ACC112 (cell line): ENCODE measurements at regions not wholly inside any gene's neighbourhood (a gene's known extent, or its start where the extent isn't known, plus 50 kb on each side); places are given as distances from the start of the nearest gene placed in this dataset.

ENCODE experiments used
- H2AFZ ChIP-seq: fragments of 200-600 bp; sonication (generic); one replicate; pipeline ENCODE4 v1.6.0; 2017; ENCODE audit warnings: antibody characterized with exemption, low read length; ENCODE audit not compliant: unreplicated experiment
- H3K27ac ChIP-seq: fragments of 200-600 bp; sonication (generic); 2 replicates; pipeline ENCODE4 v1.5.1; 2014; ENCODE audit warnings: low read depth, mild to moderate bottlenecking, antibody characterized with exemption, low read length, moderate library complexity
- H3K27me3 ChIP-seq: fragments of 200-600 bp; sonication (generic); 2 replicates; pipeline ENCODE4 v1.6.1; 2014; ENCODE audit warnings: mild to moderate bottlenecking, antibody characterized with exemption, low read length, moderate library complexity, mixed read lengths; ENCODE audit not compliant: insufficient read depth
- H3K36me3 ChIP-seq: fragments of 200-600 bp; sonication (generic); 2 replicates; pipeline ENCODE4 v1.6.1; 2016; ENCODE audit warnings: mild to moderate bottlenecking, antibody characterized with exemption, low read length, moderate library complexity, mixed read lengths; ENCODE audit not compliant: insufficient read depth
- H3K4me1 ChIP-seq: fragments of 200-600 bp; sonication (generic); one replicate; pipeline ENCODE4 v1.6.1; 2016; ENCODE audit warnings: low read length, mixed read lengths; ENCODE audit not compliant: insufficient read depth, unreplicated experiment, control insufficient read depth
- H3K4me3 ChIP-seq: fragments of 200-600 bp; sonication (generic); 2 replicates; pipeline ENCODE4 v1.5.1; 2014; ENCODE audit warnings: mild to moderate bottlenecking, low read depth, low read length
- H3K79me2 ChIP-seq: fragments of 200-600 bp; sonication (generic); one replicate; pipeline ENCODE4 v1.6.0; 2016; ENCODE audit warnings: low read length; ENCODE audit not compliant: control insufficient read depth, unreplicated experiment, insufficient read depth

DNA sequence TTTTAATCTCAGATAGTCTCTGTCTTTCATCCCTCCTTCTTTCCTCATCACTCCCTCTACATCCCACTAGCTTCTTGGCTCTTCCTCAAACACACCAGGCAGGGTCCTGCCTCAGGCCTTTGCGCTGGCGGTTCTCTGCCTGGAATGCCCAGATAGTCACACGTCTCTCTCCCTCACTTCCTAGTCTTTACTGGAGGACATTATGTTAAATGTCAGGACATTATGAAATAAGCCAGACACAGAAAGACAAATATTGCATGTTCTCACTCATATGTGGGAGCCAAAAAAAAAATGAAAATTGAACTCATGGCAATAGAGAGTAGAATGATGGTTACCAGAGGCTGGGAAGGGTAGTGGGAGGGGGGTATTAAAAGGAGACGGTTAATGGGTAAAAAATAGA, 442.0 kb downstream of the MED13L start:
- no peaks in the 10 kb centered on the region for H3K79me2 ChIP-seq
- H3K27ac ChIP-seq: no peak overlapping the region
- no peaks in the 10 kb centered on the region for H3K36me3 ChIP-seq
- no peak overlapping the region for H2AFZ ChIP-seq
- no peaks in the 10 kb centered on the region for H3K4me1 ChIP-seq
- H3K4me3 ChIP-seq: no peak overlapping the region
- no peaks in the 10 kb centered on the region for H3K27me3 ChIP-seq

DNA sequence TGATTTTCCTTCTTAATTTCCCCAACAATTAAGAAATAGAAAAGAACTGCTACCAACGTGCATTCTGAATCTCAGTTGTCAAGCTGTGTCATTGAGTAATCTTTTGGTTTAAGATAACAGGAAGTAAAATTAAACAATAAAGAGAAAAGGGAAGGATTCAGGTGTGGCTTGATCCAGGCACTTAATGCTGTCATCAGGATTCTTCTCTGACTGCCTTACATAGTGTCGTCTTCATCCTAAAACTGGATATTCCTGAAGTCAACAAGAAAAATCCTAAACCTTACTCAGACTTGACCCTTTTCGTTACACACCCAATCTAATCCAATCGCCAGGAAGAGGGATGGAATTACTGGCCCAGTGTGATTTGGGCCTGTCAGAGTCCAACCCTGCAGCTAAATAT, 443.8 kb downstream of the MED13L start:
- Histone ChIP-seq H3K4me1 (no peaks in the 10 kb centered on the region), H3K27me3 (no peaks in the 10 kb centered on the region), H3K36me3 (no peaks in the 10 kb centered on the region), H3K27ac (no peak overlapping the region), H3K4me3 (no peak overlapping the region), H3K79me2 (no peaks in the 10 kb centered on the region), H2AFZ (no peak overlapping the region)

DNA sequence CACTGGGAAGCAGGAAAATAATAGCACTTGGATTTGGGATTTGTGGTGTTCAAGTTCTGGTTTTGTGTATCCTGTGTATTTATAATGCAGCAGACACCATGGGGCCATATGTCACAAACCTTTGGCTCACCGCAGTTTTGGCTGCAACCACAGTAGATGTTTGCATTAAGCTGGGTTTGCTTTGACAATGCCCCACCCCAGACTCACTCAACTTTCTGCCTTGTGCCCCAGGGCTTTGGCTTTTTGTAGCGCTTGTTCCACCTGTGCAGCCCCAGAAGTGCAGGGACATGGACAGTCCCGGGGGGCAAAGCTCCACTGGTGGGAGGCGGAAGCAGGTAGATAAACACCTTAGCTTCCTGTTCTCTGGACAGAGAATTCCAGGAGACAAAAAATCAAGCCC, 446.9 kb downstream of the MED13L start:
- Histone ChIP-seq H3K27me3 (no peaks in the 10 kb centered on the region), H3K4me1 (no peaks in the 10 kb centered on the region), H3K4me3 (no peak overlapping the region), H2AFZ (no peak overlapping the region), H3K27ac (no peak overlapping the region), H3K79me2 (no peaks in the 10 kb centered on the region), H3K36me3 (no peaks in the 10 kb centered on the region)

DNA sequence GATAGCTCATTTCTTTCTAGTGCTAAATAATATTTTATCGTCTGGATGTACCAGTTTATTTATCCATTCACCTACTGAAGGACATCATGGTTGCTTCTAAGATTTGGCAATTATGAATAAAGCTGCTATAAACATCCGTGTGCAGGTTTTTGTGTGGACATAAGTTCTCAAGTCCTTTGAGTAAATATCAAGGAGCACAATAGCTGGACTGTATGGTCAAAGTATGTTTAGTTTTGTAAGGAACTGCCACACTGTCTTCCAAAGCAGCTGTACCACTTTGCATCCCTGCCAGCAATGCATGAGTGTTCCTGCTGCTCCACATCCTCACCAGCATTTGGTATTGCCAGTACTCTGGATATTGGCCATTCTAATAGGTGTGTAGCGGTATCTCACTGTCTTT, 447.4 kb downstream of the MED13L start:
- no peak overlapping the region for H3K4me3 ChIP-seq
- H3K27me3 ChIP-seq: no peaks in the 10 kb centered on the region
- H3K27ac ChIP-seq: no peak overlapping the region
- H3K4me1 ChIP-seq: no peaks in the 10 kb centered on the region
- H2AFZ ChIP-seq: no peak overlapping the region
- H3K36me3 ChIP-seq: no peaks in the 10 kb centered on the region
- H3K79me2 ChIP-seq: no peaks in the 10 kb centered on the region

DNA sequence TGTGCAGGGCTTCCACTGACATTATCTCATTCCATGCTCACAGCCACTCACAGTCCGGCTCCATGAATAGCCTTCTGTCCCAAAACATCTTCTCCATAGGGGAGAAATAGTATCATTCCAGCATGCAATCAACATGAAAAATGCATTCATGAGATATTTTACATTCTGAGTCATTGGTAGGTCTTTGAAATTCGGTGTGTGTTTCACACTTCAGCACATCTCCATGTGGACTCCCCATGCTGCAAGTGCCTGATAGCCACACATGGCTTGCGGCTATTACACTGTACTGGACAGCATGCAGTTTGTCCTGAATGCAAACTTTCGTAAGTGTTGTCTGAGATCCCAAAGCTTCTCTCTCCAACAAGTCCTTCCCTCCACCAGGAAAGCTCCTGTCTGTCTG, 449.3 kb downstream of the MED13L start:
- H3K79me2 ChIP-seq: no peaks in the 10 kb centered on the region
- H3K4me3 ChIP-seq: no peak overlapping the region
- no peaks in the 10 kb centered on the region for H3K4me1 ChIP-seq
- no peaks in the 10 kb centered on the region for H3K27me3 ChIP-seq
- no peak overlapping the region for H3K27ac ChIP-seq
- no peaks in the 10 kb centered on the region for H3K36me3 ChIP-seq
- H2AFZ ChIP-seq: no peak overlapping the region

DNA sequence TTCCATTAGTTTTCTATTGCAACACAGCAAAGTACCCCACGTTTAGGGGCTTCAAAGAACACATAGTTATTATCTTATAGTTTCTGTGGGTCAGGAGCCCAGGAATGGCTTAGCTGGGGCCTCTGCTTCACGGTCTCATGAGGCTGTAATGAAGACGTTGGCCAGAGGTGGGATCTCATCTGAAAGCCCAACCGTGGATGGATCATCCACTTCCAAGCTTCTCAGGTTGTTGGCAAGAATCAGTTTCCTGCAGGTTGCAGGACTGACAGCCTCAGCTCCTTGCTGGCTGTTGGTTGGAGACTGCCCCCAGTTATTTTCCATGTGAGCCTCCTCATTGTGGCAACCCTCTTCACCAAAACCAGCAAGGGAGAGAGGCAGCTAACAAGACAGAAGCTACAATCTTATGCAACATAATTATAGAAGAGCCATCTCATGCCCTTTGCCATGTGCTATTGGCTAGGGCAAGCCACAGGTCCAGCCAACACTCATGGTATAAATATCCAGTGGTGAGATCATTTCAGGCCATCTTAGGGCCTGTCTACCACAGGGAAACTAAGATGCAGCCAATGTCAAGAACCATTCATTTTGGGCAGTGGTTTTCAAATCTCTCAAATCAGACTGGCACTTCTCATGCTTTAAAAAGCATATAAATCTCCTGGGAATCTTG, 452.4 kb downstream of the MED13L start:
- H3K79me2 ChIP-seq: no peaks in the 10 kb centered on the region
- H3K27me3 ChIP-seq: no peaks in the 10 kb centered on the region
- H3K4me1 ChIP-seq: no peaks in the 10 kb centered on the region
- no peak overlapping the region for H2AFZ ChIP-seq
- H3K36me3 ChIP-seq: no peaks in the 10 kb centered on the region
- H3K4me3 ChIP-seq: no peak overlapping the region
- H3K27ac ChIP-seq: no peak overlapping the region

DNA sequence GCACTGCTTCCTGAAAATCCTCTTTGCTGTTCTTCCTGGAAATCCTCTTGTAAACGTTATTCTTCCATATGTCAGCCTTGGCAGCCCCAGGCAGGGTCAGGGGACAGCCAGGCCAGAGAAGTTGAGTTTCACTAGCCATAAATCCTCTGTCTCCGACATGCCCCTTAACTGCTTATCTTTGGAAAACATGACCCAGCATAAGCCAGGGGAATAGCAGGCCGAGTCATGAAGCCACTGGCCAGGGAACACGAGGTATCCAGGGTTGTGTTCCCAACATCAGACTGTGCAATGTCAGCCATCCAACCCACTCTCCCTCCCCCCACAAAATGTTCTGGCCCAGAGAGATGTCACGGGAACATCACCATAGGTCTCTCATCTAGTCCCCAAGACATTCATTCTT, 453.9 kb downstream of the MED13L start:
- Histone ChIP-seq H3K27me3 (peaks cover 4% of the 10 kb centered on the region; the same call in 1 of the 2 replicates), H3K36me3 (no peaks in the 10 kb centered on the region), H3K4me3 (no peak overlapping the region), H2AFZ (no peak overlapping the region), H3K79me2 (no peaks in the 10 kb centered on the region), H3K4me1 (no peaks in the 10 kb centered on the region), H3K27ac (no peak overlapping the region)

DNA sequence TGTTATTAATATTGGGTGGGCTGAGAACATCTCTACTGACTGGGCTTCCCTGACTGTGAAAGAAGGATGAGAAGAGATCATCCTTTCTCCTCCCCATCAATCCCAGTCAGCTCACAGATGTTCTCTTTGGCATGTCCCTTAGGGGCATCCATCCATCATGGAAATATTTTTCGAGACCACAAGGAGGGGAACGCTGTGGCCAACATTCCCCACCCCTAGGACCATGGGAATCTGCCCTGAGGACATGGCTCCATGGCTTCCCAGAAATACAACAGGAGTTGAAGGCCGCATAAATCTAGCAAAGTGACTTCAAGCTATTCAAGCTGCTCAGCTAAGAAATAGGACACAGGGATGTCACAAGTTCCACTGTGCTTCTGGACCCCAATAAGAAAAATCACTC, 456.8 kb downstream of the MED13L start:
- no peak overlapping the region for H2AFZ ChIP-seq
- H3K27ac ChIP-seq: no peak overlapping the region
- H3K4me1 ChIP-seq: no peaks in the 10 kb centered on the region
- H3K4me3 ChIP-seq: no peak overlapping the region
- H3K79me2 ChIP-seq: no peaks in the 10 kb centered on the region
- peaks cover 11% of the 10 kb centered on the region; the same call in 1 of the 2 replicates for H3K27me3 ChIP-seq
- H3K36me3 ChIP-seq: no peaks in the 10 kb centered on the region

DNA sequence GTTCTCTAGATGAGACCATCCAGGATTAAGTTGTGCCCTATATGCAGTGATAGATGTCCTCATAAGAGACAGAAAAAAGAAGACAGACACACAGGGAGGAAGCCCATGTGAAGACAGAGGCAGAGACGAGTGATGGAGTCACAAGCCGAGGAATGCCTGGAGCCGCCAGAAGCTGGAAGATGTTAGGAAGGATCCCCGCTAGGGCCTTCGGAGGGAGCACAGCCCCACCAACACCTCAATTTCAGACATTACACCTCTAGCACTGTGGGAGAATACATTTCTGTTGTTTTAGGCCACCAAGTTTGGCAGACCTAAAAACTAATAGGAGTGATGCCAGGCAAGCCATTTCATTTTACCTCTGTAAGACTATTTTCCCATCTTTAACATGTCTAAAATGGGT, 458.5 kb downstream of the MED13L start:
- Histone ChIP-seq H2AFZ (no peak overlapping the region), H3K27me3 (peaks cover 11% of the 10 kb centered on the region; the same call in 1 of the 2 replicates), H3K36me3 (no peaks in the 10 kb centered on the region), H3K27ac (no peak overlapping the region), H3K4me3 (no peak overlapping the region), H3K4me1 (no peaks in the 10 kb centered on the region), H3K79me2 (no peaks in the 10 kb centered on the region)

DNA sequence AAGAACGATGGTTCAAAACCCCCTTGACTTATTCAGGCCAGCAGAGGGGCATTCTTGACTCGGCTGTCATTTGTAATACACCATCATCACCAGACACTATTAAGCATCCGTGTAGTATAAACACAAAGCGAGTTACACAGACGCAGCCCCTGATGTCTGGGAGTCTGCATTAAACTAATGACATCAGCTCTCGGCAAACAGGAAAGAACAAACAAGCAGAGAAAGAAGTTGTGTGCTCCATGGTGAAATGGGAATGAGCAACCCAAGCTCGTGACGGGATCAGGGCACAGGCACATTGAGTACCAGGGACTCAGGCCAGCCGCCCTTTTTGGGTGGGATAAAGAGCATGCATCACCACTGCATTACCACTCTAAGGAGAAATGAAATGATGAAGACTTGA, 460.1 kb downstream of the MED13L start:
- Histone ChIP-seq H3K27me3 (peaks cover 11% of the 10 kb centered on the region; the same call in 1 of the 2 replicates), H3K79me2 (no peaks in the 10 kb centered on the region), H3K4me1 (no peaks in the 10 kb centered on the region), H2AFZ (no peak overlapping the region), H3K27ac (no peak overlapping the region), H3K4me3 (no peak overlapping the region), H3K36me3 (no peaks in the 10 kb centered on the region)

DNA sequence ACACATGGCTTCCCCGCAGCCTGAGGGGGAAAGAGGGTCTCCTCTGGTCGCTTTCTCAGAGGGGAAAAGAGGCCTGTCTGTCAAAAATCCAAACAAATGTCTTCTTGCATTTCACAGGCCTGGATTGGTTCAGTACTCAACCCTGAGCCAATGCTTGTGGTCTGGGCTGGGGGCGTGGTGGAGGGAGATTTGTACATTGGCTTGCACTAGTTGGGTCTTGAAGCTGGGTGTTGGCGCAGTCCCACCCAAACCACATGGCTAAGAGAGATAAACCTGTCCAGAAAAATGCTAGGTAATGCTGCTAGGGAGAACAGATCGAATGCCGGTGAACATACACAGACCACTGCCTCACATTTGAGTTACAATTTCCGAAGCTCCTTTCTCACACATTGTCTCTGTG, 461.6 kb downstream of the MED13L start:
- no peaks in the 10 kb centered on the region for H3K79me2 ChIP-seq
- no peaks in the 10 kb centered on the region for H3K36me3 ChIP-seq
- no peaks in the 10 kb centered on the region for H3K4me1 ChIP-seq
- peaks cover 12% of the 10 kb centered on the region; the same call in 1 of the 2 replicates for H3K27me3 ChIP-seq
- H3K27ac ChIP-seq: no peak overlapping the region
- H2AFZ ChIP-seq: no peak overlapping the region
- H3K4me3 ChIP-seq: no peak overlapping the region
